H9 (cell line): ENCODE measurements at regions not wholly inside any gene's neighbourhood (a gene's known extent, or its start where the extent isn't known, plus 50 kb on each side); places are given as distances from the start of the nearest gene placed in this dataset.

Source experiments
- DNase-seq: peaks from one replicate; pipeline ENCODE4 v3.0.0-alpha.2; 2017
- H2AFZ ChIP-seq: one replicate; pipeline ENCODE4 v1.6.1; 2013; ENCODE audit warnings: mild to moderate bottlenecking, low read length, control low read depth, moderate library complexity
- H2AK5ac ChIP-seq: 2 replicates; pipeline ENCODE4 v1.6.1; 2013; ENCODE audit warnings: low read length, control low read depth, mixed read lengths; ENCODE audit not compliant: insufficient read length
- H2BK120ac ChIP-seq: one replicate; pipeline ENCODE4 v1.6.1; 2013; ENCODE audit warnings: low read depth, mild to moderate bottlenecking, low read length, control low read depth, inconsistent platforms; ENCODE audit not compliant: poor library complexity, severe bottlenecking
- H2BK12ac ChIP-seq: 2 replicates; pipeline ENCODE4 v1.6.1; 2013; ENCODE audit warnings: low read length, control low read depth, mixed read lengths, low read depth; ENCODE audit not compliant: insufficient read length
- H2BK15ac ChIP-seq: 2 replicates; pipeline ENCODE4 v1.6.1; 2013; ENCODE audit warnings: low read depth, low read length, control low read depth
- H2BK20ac ChIP-seq: one replicate; pipeline ENCODE4 v1.6.1; 2013; ENCODE audit warnings: low read depth, mild to moderate bottlenecking, low read length, control low read depth, inconsistent platforms; ENCODE audit not compliant: poor library complexity, severe bottlenecking
- H2BK5ac ChIP-seq: 2 replicates; pipeline ENCODE4 v1.6.1; 2013; ENCODE audit warnings: low read length, control low read depth, mixed read lengths; ENCODE audit not compliant: insufficient read length
- H3K14ac ChIP-seq: 2 replicates; pipeline ENCODE4 v1.6.1; 2013; ENCODE audit warnings: low read length, control low read depth; ENCODE audit not compliant: insufficient read depth
- H3K18ac ChIP-seq: 2 replicates; pipeline ENCODE4 v1.6.1; 2013; ENCODE audit warnings: low read depth, mild to moderate bottlenecking, mixed read lengths, low read length, control low read depth; ENCODE audit not compliant: insufficient read length
- H3K23ac ChIP-seq: 2 replicates; pipeline ENCODE4 v1.6.1; 2013; ENCODE audit warnings: low read length, control low read depth, mixed read lengths, low read depth; ENCODE audit not compliant: insufficient read length
- H3K23me2 ChIP-seq: 2 replicates; pipeline ENCODE4 v1.6.1; 2013; ENCODE audit warnings: low read depth, mild to moderate bottlenecking, mixed read lengths, low read length, control low read depth; ENCODE audit not compliant: insufficient read length, poor library complexity, severe bottlenecking
- H3K27ac ChIP-seq: 2 replicates; pipeline ENCODE4 v1.5.1; 2013; ENCODE audit warnings: low read length, control low read depth, mixed read lengths, low read depth; ENCODE audit not compliant: insufficient read length
- H3K27me3 ChIP-seq: 2 replicates; pipeline ENCODE4 v1.6.1; 2013; ENCODE audit warnings: low read length, control low read depth, inconsistent platforms; ENCODE audit not compliant: insufficient read depth
- H3K4ac ChIP-seq: 2 replicates; pipeline ENCODE4 v1.6.1; 2013; ENCODE audit warnings: low read depth, mild to moderate bottlenecking, control low read depth, inconsistent platforms, low read length, moderate library complexity
- H3K4me1 ChIP-seq: 2 replicates; pipeline ENCODE4 v1.6.1; 2013; ENCODE audit warnings: low read length, control low read depth, inconsistent platforms; ENCODE audit not compliant: insufficient read depth
- H3K4me2 ChIP-seq: 2 replicates; pipeline ENCODE4 v1.6.1; 2013; ENCODE audit warnings: low read length, control low read depth, mixed read lengths; ENCODE audit not compliant: insufficient read length, insufficient read depth
- H3K56ac ChIP-seq: 2 replicates; pipeline ENCODE4 v1.6.1; 2013; ENCODE audit warnings: low read depth, mild to moderate bottlenecking, mixed read lengths, low read length, control low read depth; ENCODE audit not compliant: insufficient read length
- H3K79me1 ChIP-seq: 2 replicates; pipeline ENCODE4 v1.6.1; 2013; ENCODE audit warnings: low read depth, mild to moderate bottlenecking, moderate library complexity, low read length, control low read depth, inconsistent platforms; ENCODE audit not compliant: insufficient read depth, poor library complexity, severe bottlenecking
- H3K79me2 ChIP-seq: 2 replicates; pipeline ENCODE4 v1.6.1; 2013; ENCODE audit warnings: low read length, control low read depth, inconsistent platforms; ENCODE audit not compliant: insufficient read depth
- H3K9ac ChIP-seq: 2 replicates; pipeline ENCODE4 v1.6.1; 2013; ENCODE audit warnings: low read length, control low read depth, mixed read lengths; ENCODE audit not compliant: insufficient read length; ENCODE audit errors: extremely low read depth
- H3K9me3 ChIP-seq: one replicate; pipeline ENCODE4 v1.6.1; 2013; ENCODE audit warnings: low read depth, low read length, inconsistent platforms; ENCODE audit not compliant: control insufficient read depth
- H3T11ph ChIP-seq: one replicate; pipeline ENCODE4 v1.6.1; 2013; ENCODE audit warnings: mild to moderate bottlenecking, low read length, control low read depth, inconsistent platforms
- H4K20me1 ChIP-seq: one replicate; pipeline ENCODE4 v1.6.1; 2013; ENCODE audit not compliant: control insufficient read depth, insufficient read length, insufficient read depth
- H4K5ac ChIP-seq: 2 replicates; pipeline ENCODE4 v1.6.1; 2013; ENCODE audit warnings: low read depth, mild to moderate bottlenecking, mixed read lengths, low read length, control low read depth; ENCODE audit not compliant: insufficient read length
- H4K8ac ChIP-seq: replicated peaks from 2 replicates; pipeline ENCODE4 v1.6.1; 2013; ENCODE audit warnings: low read length, control low read depth, mixed read lengths, low read depth; ENCODE audit not compliant: insufficient read length
- H4K91ac ChIP-seq: 2 replicates; pipeline ENCODE4 v1.6.1; 2013; ENCODE audit warnings: low read depth, mild to moderate bottlenecking, moderate library complexity, mixed read lengths, low read length, control low read depth; ENCODE audit not compliant: insufficient read length
- H3K27ac Mint-ChIP-seq, 3 experiments: 2 replicates in 2 of 3; 3 replicates in 1 of 3; pipeline ENCODE4 v1.8.0; 2020 to 2021; ENCODE audit warnings: mixed read lengths in 3 of 3, mild to moderate bottlenecking in 1 of 3, moderate library complexity in 1 of 3
- H3K27me3 Mint-ChIP-seq: 2 replicates; pipeline ENCODE4 v1.8.0; 2021; ENCODE audit warnings: low read depth, mild to moderate bottlenecking, moderate library complexity, mixed read lengths
- H3K36me3 Mint-ChIP-seq, 3 experiments: 2 replicates in 2 of 3; 3 replicates in 1 of 3; pipeline ENCODE4 v1.8.0; 2020 to 2021; ENCODE audit warnings: low read depth in 3 of 3, mixed read lengths in 3 of 3; ENCODE audit not compliant: insufficient read depth in 1 of 3
- H3K4me1 Mint-ChIP-seq, 2 experiments: 2 replicates each; pipeline ENCODE4 v1.8.0; 2020; ENCODE audit warnings: mixed read lengths in 2 of 2
- H3K4me3 Mint-ChIP-seq, 2 experiments: 2 replicates in 1 of 2; 3 replicates in 1 of 2; pipeline ENCODE4 v1.8.0; 2020 to 2021; ENCODE audit warnings: mild to moderate bottlenecking in 2 of 2, mixed read lengths in 2 of 2, moderate library complexity in 1 of 2
- H3K9me3 Mint-ChIP-seq, 2 experiments: 2 replicates in 1 of 2; 3 replicates in 1 of 2; pipeline ENCODE4 v1.8.0; 2020; ENCODE audit warnings: mild to moderate bottlenecking in 2 of 2, mixed read lengths in 2 of 2, moderate library complexity in 1 of 2
- CTCF ChIP-seq: fragments of 200-600 bp; sonication (generic); conservative IDR thresholded peaks from 3 replicates; pipeline ENCODE4 v1.8.0; 2021; ENCODE audit warnings: antibody characterized with exemption, mild to moderate bottlenecking
- WGBS: extraction: QIAGEN DNeasy Blood & Tissue Kit; methylation state at CpG from one replicate; pipeline ENCODE4 v1.1.7; 2013; ENCODE audit warnings: missing lambda C conversion rate, low lambda C conversion rate, mixed read lengths; ENCODE audit not compliant: insufficient read length; ENCODE audit errors: extremely low coverage; 5-methylcytosine and 5-hydroxymethylcytosine counted together

- H3K4me1 Mint-ChIP-seq, result peaks cover 3 to 9% of the 10 kb centered on the region in 2 experiments; a peak in 2 of 4 replicates
- peak overlapping the region; percentile 59 for H2AFZ ChIP-seq
- no peak overlapping the region for H2BK15ac ChIP-seq
- no peak for TF ChIP-seq CTCF
- no peaks in the 10 kb centered on the region for H3K9me3 Mint-ChIP-seq
- H3K27ac Mint-ChIP-seq, result 0 out of 7 replicates have a peak overlapping the region, but pooled peaks of 1 of the 3 experiments have one; percentile 57
- H4K91ac ChIP-seq, result no peak overlapping the region
- DNase-seq, result no peak
- H2BK12ac ChIP-seq, result no peak overlapping the region
- no peak overlapping the region for H4K5ac ChIP-seq
- H3K36me3 Mint-ChIP-seq, result no peaks in the 10 kb centered on the region
- no peaks in the 10 kb centered on the region for H3K79me1 ChIP-seq
- no peak overlapping the region for H3K4ac ChIP-seq
- no peak overlapping the region for H2AK5ac ChIP-seq
- H3K79me2 ChIP-seq, result no peaks in the 10 kb centered on the region
- no peak overlapping the region for H3T11ph ChIP-seq
- no peaks in the 10 kb centered on the region for H3K23me2 ChIP-seq
- no peak overlapping the region for H3K23ac ChIP-seq
- H3K27me3 Mint-ChIP-seq, result no peaks in the 10 kb centered on the region
- H4K8ac ChIP-seq, result no peak overlapping the region
- H3K14ac ChIP-seq, result no peak overlapping the region
- no peaks in the 10 kb centered on the region for H3K27me3 ChIP-seq
- H2BK5ac ChIP-seq, result no peak overlapping the region
- H2BK120ac ChIP-seq, result no peak overlapping the region
- no peaks in the 10 kb centered on the region for H3K9me3 ChIP-seq
- H3K4me3 Mint-ChIP-seq, result no peak overlapping the region
- no peak overlapping the region for H3K18ac ChIP-seq
- H2BK20ac ChIP-seq, result no peak overlapping the region
- H3K4me2 ChIP-seq, result peak overlapping the region; percentile 16
- H3K9ac ChIP-seq, result no peak overlapping the region
- WGBS, result no CpG with 5 or more reads among the region's 2 CpGs
- no peaks in the 10 kb centered on the region for H4K20me1 ChIP-seq
- H3K27ac ChIP-seq, result no peak overlapping the region
- H3K4me1 ChIP-seq, result peaks cover 6% of the 10 kb centered on the region; the same call in 1 of the 2 replicates
- H3K56ac ChIP-seq, result no peak overlapping the region
Measured at GRCh38 chr4:124209626-124210025, 502.9 kb downstream of the ANKRD50 start.
